K562 (cell line): ENCODE measurements at regions not wholly inside any gene's neighbourhood (a gene's known extent, or its start where the extent isn't known, plus 50 kb on each side); places are given as distances from the start of the nearest gene placed in this dataset.

Experiments
- ARNT ChIP-seq, 2 experiments: fragments of 450-650 bp; IDR thresholded peaks; 2 replicates each; pipeline ENCODE4 v1.6.1; 2016; ENCODE audit warnings: mild to moderate bottlenecking in 1 of 2
- ASH1L ChIP-seq: fragments of 450-650 bp; IDR thresholded peaks from 2 replicates; pipeline ENCODE4 v1.6.1; 2018; ENCODE audit warnings: borderline replicate concordance, mild to moderate bottlenecking, low read depth; ENCODE audit not compliant: partially characterized antibody
- BRD9 ChIP-seq: fragments of 450-650 bp; IDR thresholded peaks from 2 replicates; pipeline ENCODE4 v1.6.1; 2018; ENCODE audit warnings: low read depth; ENCODE audit not compliant: partially characterized antibody
- CREB3 ChIP-seq: fragments of 450-650 bp; conservative IDR thresholded peaks from 2 replicates; pipeline ENCODE4 v1.6.1; 2016; ENCODE audit warnings: missing genetic modification characterization, low read depth, mild to moderate bottlenecking, missing compliant biosample characterization, moderate library complexity
- DNMT1 ChIP-seq: fragments of 450-650 bp; IDR thresholded peaks from 2 replicates; pipeline ENCODE4 v1.6.1; 2016; ENCODE audit warnings: antibody characterized with exemption, mild to moderate bottlenecking
- E2F8 ChIP-seq: fragments of 450-650 bp; IDR thresholded peaks from 2 replicates; pipeline ENCODE4 v1.7.1; 2018; ENCODE audit warnings: mild to moderate bottlenecking, low read depth; ENCODE audit not compliant: partially characterized antibody
- EHMT2 ChIP-seq: fragments of 450-650 bp; IDR thresholded peaks from 2 replicates; pipeline ENCODE4 v1.6.1; 2018; ENCODE audit warnings: antibody characterized with exemption
- EP400 ChIP-seq: fragments of 450-650 bp; IDR thresholded peaks from 2 replicates; pipeline ENCODE4 v1.6.1; 2017; ENCODE audit warnings: antibody characterized with exemption, mild to moderate bottlenecking, moderate library complexity
- FOXK2 ChIP-seq, 2 experiments: fragments of 450-650 bp; IDR thresholded peaks in 1 of 2; conservative IDR thresholded peaks in 1 of 2; 2 replicates each; pipeline ENCODE4 v1.6.1; 2016; ENCODE audit warnings: low read depth in 2 of 2, mild to moderate bottlenecking in 1 of 2
- GATAD2A ChIP-seq: fragments of 450-650 bp; IDR thresholded peaks from 2 replicates; pipeline ENCODE4 v1.6.1; 2017
- GATAD2B ChIP-seq: fragments of 450-650 bp; IDR thresholded peaks from 2 replicates; pipeline ENCODE4 v1.6.1; 2017; ENCODE audit warnings: mild to moderate bottlenecking, borderline replicate concordance
- HMGXB4 ChIP-seq: sonication (generic); formaldehyde crosslinking; IDR thresholded peaks from 2 replicates; pipeline ENCODE4 v1.8.1; 2023; ENCODE audit warnings: mild to moderate bottlenecking, missing genetic modification reagents
- KDM1A ChIP-seq, 2 experiments: fragments of 450-650 bp; IDR thresholded peaks; 2 replicates each; pipeline ENCODE4 v1.6.1; 2016; ENCODE audit warnings: mild to moderate bottlenecking in 2 of 2
- MTA1 ChIP-seq: fragments of 450-650 bp; IDR thresholded peaks from 2 replicates; pipeline ENCODE4 v1.6.1; 2017; ENCODE audit warnings: borderline replicate concordance
- MTA2 ChIP-seq: fragments of 450-650 bp; IDR thresholded peaks from 2 replicates; pipeline ENCODE4 v1.6.1; 2016; ENCODE audit warnings: low read depth
- NCOA1 ChIP-seq: fragments of 450-650 bp; IDR thresholded peaks from 2 replicates; pipeline ENCODE4 v1.6.1; 2016; ENCODE audit warnings: low read depth
- NFATC3 ChIP-seq: fragments of 450-650 bp; IDR thresholded peaks from 2 replicates; pipeline ENCODE4 v1.6.1; 2017; ENCODE audit warnings: mild to moderate bottlenecking
- NR1H2 ChIP-seq: sonication (generic); formaldehyde crosslinking; IDR thresholded peaks from 2 replicates; pipeline ENCODE4 v1.4.0; 2020; ENCODE audit warnings: mild to moderate bottlenecking, missing genetic modification reagents
- PHB2 ChIP-seq: fragments of 450-650 bp; IDR thresholded peaks from 2 replicates; pipeline ENCODE4 v1.6.1; 2017; ENCODE audit warnings: low read depth
- POLR2AphosphoS5 ChIP-seq: IDR thresholded peaks from 2 replicates; pipeline ENCODE4 v1.6.1; 2011; ENCODE audit warnings: mild to moderate bottlenecking, low read depth, low read length, moderate library complexity; ENCODE audit not compliant: control insufficient read depth, insufficient read depth
- RAD21 ChIP-seq, 2 experiments: fragments of 250-450 bp in 1 of 2; fragments of 450-650 bp in 1 of 2; sonication (Bioruptor Pico) in 1 of 2; formaldehyde crosslinking in 1 of 2; IDR thresholded peaks in 1 of 2; conservative IDR thresholded peaks in 1 of 2; 2 replicates each; pipeline versions ENCODE4 v1.4.0 to v1.8.0; 2020 to 2022; ENCODE audit warnings: mild to moderate bottlenecking in 2 of 2, moderate library complexity in 1 of 2
- SMAD1 ChIP-seq: fragments of 150-350 bp; IDR thresholded peaks from 2 replicates; pipeline ENCODE4 v1.6.1; 2014; ENCODE audit warnings: low read length, low read depth; ENCODE audit not compliant: partially characterized antibody
- SOX6 ChIP-seq: fragments of 450-650 bp; IDR thresholded peaks from 2 replicates; pipeline ENCODE4 v1.6.1; 2014; ENCODE audit warnings: mild to moderate bottlenecking
- ZBTB7A ChIP-seq: IDR thresholded peaks from 2 replicates; pipeline ENCODE4 v1.6.1; 2011; ENCODE audit warnings: low read depth, mild to moderate bottlenecking, low read length, moderate library complexity, borderline replicate concordance; ENCODE audit not compliant: control insufficient read depth

- TF ChIP-seq E2F8 (peak; percentile 61), ARNT (IDR thresholded peaks at IDR 0.05) (peak; percentile 95 to 96), CREB3 (no peak), NCOA1 (peak; percentile 80), KDM1A (IDR thresholded peaks at IDR 0.05) (peak; percentile 89 to 91), MTA2 (peak; percentile 96), POLR2AphosphoS5 (peak; percentile 81), ASH1L (peak; percentile 67), NR1H2 (no peak), SMAD1 (peak; percentile 65), EP400 (peak; percentile 51; the same call in 1 of the 2 replicates), PHB2 (peak; percentile 87), ZBTB7A (0 out of 2 replicates have a peak, but pooled peaks have one; percentile 13), SOX6 (peak; percentile 80), GATAD2A (peak; percentile 90), MTA1 (peak; percentile 96), EHMT2 (peak; percentile 91), BRD9 (peak; percentile 49), GATAD2B (peak; percentile 49; the same call in 1 of the 2 replicates), NFATC3 (peak; percentile 89), DNMT1 (peak; percentile 98), HMGXB4 (CRISPR knock-in tag) (no peak), RAD21 (CRISPR knock-in tag; conservative IDR thresholded peaks at IDR 0.05 in 1 of 2, IDR thresholded peaks at IDR 0.05 in 1 of 2) (peak in 1 of 2 experiments; percentile 25; a peak in 1 of 4 replicates), FOXK2 (conservative IDR thresholded peaks at IDR 0.05 in 1 of 2, IDR thresholded peaks at IDR 0.05 in 1 of 2; ENCODE audit: low read depth in 2 of 2) (peak; percentile 71 to 73)
Observed at GRCh38 chr1:30184393-30185141, 538.8 kb downstream of the MATN1 start (continued).
